ENCODE measurements at regions not wholly inside any gene's neighbourhood (a gene's known extent, or its start where the extent isn't known, plus 50 kb on each side); places are given as distances from the start of the nearest gene placed in this dataset.
"Not testable (repeated sequence)": the region's sequence is repeated elsewhere in the genome, so short reads cannot be mapped to it uniquely, and the experiment has no call there.

DNA sequence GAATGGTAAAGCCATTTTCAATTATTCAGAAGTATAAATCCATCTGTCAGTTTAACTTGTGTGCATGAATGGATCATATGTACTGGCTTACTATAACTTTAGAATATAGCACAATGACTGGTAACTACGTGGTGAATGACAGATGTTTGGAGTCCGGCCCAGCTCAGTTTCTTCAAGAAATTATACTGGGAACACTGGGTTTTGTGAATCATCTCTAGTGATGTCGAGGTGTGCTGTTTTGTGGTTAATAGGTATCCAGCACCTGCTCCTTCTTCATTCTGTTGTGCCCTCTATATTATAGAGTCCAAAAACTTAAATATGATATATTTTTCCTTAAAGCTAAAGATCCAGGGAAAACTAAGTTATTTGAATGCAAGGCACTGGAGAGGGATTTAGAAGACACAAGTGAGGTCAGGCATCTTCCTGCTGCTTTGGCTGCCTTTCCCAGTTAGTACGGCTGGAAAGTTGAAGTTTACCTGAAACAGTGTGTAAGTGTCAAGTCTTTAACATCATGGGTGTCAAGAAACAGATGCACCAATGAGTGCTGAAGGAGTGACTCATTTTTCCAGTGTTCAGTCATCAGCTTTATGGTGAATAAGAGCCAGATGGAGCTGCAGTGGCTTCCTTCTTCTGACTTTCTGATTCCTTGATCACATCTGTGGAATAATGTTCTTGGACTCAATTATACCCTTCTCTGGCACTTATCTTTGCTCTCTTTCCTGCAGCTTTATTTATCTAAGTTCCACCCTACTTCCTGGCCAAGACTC, 1079.5 kb upstream of the CELF4 start:
- DNase-seq, result no peak

DNA sequence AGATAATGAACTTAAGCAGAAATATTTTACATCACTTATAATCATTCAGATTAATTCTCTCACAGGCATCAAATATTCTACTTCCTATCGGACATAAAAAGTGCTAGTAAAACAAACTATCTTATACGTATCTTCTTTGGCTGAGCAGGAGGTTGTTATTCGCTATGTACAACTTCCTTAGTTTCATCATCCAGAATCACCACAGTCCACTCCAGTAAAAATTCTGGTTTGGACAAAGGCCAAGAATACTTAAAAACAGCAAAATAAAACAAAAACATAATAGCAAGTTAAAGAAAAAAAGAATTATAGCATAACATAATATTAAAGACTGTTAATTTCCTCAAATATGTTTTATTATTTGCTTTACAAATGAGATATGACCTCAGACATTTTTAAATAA, 1077.1 kb upstream of the CELF4 start:
- DNase-seq, result no peak

DNA sequence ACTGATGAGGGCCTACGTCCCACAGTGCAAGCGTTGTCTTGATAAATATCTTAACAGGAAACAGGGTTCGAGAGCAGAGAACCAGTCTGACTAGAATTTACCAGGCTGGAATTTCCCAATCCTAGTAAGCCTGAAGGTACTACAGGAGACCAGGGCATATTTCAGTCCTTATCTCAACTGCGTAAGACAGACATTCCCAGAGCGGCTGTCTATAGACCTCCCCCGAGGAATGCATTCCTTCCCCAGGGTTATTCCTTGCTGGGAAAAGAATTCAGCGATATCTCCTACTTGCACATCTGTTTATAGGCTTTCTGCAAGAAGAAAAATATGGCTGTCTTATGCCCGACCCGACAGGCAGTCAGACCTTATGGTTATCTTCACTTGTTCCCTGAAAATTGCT, 1074.1 kb upstream of the CELF4 start:
- not testable (repeated sequence) for DNase-seq

DNA sequence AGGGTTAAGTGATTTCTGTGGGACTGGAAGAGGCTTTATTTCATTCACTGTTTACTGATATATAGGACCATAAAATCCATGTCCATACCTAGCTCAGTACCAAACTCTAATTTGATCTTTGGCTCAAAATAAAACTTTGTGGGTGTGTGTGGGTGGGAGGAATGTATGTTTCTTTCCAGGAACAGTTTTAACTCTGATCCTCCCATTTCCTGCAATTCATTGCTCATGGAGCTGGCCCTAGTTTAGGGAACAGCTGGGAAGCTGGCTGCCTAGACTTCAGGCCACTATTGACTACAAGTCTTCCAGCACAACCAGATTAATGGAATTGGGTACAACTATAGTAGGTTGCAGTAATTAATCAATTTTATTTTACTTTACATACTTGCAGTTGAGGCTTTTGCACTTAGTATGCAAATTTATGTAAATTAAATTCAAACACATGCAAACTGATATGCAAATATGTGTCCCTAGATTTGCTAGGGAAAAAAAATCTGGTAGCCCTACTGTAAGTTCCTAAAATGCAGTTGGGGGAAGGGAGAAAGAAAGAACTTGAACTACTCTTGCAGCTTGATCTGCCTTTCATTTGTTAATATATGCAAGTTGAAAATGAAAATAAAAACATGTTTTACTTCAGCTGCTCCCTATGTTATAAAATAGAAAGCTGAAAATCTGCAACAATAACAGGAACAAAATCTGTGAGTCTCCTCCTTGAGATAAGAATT, 1070.3 kb upstream of the CELF4 start:
- DNase-seq, result no peak

DNA sequence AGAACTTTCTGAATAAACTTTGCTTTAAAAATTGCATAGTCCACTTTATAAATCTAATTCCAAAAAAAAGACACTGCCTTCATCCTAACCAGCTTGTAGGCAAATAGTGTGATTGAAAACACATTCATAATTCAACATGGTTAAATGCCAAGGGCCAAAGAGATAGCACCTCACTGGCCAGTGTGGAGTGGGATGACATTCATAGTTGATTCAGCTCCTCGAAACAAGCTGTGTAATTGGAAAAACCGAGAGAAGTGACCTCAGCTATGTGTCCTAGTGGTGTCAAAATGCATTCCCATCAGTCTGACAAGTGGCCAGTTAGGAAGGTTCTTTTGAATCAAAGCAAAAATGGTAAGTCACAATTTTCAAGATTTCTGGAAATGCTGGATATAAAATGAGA, 1068.5 kb upstream of the CELF4 start:
- no peak for DNase-seq

DNA sequence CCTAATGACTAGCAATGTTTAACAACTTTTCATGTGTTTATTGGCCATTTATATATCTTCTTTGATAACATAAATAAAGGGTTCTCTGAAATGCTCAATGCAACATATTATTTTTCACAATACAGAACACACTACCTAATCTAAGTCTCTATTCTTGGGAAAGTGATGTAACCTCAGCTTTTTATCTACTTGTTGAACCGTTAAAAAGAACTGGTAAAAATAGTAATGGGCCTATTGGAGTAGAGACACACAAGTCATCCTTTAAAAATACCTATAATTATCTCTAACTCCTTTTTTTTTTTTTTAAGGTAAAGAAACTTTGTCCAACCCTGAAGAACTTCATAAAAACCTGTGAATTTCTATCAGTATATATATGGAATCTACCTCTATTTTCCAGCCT, 1067.7 kb upstream of the CELF4 start:
- no peak for DNase-seq

DNA sequence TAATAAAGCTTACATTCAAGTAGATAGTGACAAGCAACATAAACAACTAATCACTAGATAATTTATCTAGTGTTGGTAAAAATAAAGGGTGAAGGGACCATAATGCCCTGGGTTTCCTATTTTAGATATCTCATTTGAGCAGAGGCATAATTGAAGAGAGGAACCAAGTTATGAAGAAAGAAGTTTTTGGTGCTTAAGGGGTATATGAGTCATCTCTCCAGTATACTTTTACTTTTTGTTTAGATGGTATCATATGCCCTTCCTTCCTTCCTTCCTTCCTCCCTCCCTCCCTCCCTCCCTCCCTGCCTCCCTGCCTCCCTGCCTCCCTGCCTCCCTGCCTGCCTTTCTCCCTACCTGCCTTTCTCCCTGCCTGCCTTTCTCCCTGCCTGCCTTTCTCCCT, 1053.5 kb upstream of the CELF4 start:
- DNase-seq, result no peak

DNA sequence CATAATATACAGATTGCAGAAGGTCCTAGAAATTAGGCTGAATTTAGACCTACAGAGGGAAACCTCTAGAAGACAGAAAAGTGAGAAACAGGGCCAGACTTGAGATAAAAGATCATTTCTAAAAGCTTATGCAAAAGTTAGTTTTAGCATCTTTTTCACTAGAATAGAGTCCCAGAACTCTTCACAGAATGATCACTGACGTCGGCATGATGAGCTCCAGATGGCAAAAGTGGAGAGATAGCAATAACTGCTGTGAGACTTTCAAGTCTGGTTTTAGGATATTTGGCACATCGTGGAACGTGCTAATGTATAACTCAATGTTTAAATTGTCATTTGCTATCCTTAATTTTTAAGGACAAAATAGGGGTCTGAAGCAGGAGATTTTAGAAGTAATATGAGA, 1050.7 kb upstream of the CELF4 start:
- DNase-seq, result no peak

DNA sequence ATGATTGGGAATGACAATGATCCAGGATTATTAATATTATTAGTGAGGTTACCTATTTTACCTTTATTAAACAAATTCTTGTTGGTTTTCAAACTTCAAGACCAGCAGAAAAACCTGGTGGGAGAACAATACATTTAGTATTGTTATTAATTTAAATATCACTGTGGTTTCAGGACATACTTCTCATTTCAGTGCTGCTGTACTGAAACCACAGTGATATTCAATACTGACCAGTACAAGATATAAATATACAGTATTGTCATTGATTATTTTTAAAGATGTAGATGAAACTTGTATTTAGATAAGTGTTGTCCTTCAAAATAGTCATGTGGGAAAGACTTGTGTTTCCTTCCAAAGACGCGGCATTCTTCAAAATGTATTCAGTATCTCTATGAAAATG, 1047.3 kb upstream of the CELF4 start:
- no peak for DNase-seq

DNA sequence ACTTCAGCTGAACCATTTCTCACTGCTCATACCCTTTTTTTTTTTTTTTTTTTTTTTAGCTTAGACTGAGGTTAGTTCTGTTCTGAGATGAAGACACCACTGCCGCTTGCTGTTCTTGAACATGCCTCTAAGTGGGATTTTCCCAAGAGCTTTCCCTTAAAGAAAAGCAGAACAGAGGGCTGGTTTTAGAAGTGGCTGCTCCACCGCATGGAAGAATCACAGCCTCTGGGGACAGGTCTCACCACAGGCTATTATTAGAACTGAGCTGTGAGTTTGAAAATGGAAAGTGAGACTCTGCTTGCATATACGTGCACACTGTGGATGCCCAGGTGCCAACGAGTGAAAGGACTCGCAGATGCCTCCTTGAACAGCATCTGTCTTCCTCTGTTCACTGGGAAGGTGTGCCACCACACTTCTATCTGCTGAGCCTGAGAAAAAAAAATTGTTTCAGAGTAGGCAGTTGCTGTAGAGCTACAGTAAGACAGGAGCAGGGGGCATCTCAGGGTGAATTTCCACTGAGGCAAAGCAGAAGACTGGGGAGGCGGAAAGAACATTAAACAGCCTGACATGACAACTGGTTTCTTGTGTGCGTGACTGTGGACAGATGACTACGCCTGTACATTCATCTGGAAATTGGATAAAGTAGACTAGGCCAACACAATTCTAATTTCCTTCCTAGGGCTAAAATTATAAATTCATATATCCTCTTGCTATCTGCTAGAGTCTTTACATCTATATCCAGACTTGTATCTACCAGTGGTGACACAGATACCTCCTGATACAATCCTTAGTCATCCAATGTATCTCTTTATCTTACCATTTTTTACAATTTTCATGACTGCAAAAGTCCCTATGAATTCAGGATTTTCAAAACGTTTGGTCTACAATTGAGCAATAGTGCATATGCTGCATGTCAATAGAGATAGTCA, 1045.7 kb upstream of the CELF4 start:
- DNase-seq, result peak; percentile 0

DNA sequence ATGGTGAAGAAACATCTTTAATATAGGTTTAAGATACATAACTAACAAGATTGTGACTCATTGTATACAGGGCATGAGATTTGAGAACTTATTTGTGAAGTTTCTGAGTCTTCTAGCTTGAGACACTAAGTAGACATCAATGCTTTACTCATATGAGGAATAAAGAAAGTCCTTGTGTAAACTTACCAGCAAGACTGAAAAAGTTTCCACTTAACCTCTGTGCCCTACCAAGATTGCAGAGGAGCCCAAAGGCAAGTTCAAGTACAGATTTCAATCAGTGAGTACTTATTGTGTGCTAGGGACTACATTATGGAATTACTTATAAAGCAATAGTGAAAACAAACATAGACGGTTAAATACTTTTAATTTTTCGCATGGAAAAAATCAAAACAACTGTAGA, 1041.2 kb upstream of the CELF4 start:
- no peak for DNase-seq

DNA sequence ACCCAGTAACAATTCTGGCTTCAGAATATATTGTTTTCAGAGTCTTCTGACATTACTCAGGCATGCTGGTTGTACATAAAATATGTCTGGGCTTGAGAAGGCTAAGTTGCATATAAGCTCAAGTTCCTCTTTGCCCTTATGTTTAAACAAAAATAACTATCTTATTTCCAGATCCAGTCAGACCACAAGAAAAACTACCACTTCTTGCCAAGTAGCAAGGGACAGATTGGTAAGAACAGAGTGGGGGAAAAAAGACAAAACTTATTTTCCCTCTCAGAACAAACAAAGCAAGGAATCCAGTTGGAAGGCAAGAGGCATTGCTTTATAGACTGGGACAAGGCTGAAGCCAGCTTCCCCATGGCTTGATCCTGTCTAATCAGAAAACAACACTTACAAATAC, 1036.7 kb upstream of the CELF4 start:
- no peak for DNase-seq

DNA sequence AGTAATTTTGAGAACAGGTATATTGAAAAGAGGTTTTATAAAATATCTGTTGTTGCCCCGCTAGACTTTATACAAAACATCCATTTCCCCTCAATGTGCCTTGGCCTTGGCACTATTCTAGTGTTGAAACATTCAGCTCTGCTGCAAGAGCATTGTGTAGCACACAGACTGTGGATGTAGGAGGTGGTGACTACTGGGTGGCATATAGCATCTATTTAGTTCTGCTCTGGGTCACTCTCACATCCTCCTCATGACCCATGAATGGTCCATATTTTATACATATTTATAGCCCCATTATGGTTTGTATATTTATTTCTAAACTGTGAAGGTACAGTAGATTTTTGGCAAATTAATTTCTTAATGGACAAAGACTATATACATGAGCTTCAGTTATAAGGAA, 1022.0 kb upstream of the CELF4 start:
- no peak for DNase-seq

DNA sequence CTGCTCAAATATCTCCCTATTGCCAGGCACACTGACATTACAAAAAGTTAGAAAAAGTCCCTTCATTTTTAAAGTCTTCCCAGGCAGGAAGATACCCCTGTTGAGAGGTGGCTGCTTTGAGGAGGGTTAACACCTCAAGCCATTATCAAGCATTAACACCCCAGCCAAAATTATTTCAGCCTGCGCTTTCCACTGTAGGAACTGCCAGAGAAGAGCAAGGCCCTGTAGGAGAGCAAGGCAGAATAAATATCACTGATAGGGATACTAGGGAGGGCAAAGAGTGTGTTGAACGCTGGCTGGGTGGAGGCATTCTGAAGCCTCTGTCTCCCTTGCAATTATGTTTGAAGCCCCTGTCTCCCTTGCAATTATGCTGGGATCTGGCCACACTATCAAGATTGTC, 1020.7 kb upstream of the CELF4 start:
- no peak for DNase-seq

DNA sequence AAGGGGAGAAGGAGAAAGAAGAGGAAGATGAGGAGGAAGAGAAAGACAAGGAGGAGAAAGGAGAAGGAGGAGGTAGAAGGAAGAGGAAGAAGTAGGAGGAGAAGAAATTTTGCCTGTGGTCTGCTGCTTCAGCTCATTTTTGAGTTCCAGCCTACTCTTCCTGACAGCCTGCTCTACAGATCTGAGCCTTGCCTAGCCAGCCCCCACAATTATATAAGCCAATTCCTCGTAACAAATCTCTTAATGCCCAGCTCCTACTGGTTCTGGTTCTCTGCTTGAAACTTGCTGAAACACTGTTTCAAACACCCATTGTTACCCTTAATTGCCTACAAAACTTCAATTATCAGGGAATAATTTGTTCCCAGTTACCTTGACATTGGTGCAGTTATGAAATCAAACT, 1014.2 kb upstream of the CELF4 start:
- no peak for DNase-seq

DNA sequence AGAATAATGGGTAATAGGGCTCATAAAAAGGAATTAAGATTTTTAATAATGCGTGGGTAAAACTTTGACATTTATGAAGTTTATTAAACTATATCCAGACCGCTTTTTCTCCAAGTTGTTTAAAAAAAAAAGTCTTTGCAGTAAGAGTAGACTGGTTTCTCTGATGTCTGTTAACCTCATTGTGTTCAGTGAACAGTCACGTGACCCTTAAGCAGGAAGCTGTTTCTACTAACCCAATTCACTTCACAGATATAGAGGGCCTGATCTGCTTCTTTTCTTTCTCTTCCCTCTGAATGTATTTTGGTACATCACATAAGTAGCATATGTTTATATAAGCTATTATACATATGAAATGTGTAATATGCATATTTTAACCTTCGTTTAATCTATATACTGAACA, 1011.3 kb upstream of the CELF4 start:
- DNase-seq, result no peak

DNA sequence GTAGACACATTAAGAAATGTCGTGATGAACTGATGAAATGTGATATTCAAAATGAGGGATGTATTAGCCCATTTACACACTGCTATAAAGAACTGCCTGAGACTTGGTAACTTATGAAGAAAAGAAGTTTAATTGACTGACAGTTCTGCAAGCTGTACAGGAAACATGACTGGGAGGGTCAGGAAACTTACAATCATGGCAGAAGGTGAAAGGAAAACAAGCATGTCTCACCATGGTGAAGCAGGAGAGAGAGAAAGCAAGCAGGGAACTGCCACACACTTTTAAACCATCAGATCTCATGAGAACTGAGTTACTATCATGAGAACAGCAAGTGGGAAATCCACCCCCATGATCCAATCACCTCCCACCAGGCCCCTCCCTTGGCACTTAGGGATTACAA, 1010.8 kb upstream of the CELF4 start:
- DNase-seq, result no peak

DNA sequence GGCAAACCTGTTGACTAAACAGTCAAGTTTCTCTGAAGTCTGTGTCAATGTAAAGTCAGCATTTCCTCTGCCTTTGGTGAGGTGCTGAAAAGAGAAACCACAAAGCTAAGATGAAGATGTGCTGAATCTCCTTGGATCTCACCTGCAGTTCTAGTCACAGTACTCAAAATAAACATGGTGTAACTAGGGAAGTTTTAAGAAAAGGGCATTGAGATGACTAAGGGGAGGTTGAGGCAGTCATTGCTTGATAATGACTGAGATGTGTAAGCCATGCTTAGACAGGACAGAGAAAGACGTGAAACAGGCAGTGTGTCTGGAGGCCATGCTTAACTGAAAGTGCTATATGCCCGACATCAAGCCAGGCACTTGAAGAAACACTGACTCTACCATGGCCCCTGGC, 1010.0 kb upstream of the CELF4 start:
- no peak for DNase-seq

DNA sequence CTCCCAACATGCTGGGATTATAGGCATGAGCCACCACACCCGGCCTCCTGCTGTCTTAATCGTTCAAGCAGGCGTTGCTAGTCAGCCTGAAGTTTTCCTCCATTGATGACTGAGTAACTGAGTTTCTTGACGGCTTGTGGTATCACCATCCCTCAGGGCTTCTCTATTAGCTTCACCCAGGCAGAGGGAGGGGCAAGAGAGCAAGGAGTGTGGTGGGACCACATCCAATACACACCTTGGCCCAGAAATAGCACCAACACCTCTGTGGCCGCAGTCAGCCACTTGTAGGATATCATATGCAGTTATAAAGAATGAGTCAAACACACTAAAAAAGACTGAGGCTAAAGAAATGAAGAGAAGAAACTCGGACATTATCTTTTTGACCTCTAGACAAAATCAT, 1009.4 kb upstream of the CELF4 start:
- DNase-seq, result no peak

DNA sequence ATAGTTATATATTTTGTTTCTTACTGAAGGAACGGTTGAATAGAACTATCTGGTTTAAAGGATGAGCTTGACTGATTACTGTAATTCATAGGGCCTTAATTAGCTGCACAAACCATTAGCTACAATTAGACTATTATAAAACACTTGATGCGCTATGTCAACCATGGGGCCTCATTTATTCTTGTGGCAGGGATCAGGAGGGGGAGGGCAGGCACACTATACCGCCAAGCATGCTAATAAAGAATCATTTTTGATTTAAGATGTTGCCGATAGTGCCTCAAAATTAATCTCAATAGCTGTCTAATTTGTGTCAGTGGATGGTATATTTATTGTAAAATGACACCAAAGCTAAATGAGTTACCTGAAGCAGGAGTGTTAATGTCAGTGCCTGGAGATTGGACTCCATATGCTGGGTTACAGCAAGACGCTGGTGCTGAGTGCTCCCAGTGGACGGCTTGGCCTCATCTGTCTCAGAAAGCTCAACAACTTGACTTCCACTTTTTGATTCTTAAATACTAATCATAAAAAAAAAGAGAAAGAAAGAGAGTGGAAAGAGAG, 1007.0 kb upstream of the CELF4 start:
- no peak for DNase-seq

DNA sequence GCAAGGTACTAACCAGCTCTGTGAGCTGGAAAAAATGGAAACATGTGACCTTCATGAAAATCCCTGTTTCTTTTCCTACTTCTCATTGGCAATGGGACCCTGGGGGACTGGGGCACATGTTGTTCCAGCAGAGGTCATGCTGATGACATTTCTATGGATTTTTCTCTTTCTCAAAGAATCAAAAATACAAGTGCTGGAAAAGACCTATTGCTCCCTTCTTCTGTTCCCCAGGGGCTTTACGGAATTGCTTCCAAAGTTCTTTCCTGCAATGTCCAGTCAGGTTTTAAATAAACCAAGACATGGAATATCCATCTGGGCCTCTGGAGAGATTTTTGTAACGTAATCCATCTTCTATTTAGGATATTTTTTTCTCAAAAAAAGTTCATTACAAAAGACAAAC, 1006.1 kb upstream of the CELF4 start:
- no peak for DNase-seq

DNA sequence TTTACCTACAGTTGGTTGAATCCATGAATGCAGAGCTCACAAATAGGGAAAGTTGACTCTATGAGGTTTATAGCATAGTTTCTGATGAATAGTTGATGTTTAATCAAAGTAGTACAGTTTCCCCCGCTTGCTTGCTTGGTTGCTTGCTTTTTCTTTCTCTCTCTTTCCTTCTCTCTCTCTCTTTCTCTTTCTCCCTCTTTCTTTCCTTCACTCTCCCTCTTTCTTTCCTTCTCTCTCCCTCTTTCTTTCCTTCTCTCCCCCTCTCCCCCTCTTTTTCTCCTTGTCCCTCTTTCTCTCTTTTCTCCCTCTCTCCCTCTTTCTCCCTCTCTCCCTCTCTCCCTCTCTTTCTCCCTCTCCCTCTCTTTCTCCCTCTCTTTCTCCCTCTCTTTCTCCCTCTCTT, 999.9 kb upstream of the CELF4 start:
- no peak for DNase-seq

DNA sequence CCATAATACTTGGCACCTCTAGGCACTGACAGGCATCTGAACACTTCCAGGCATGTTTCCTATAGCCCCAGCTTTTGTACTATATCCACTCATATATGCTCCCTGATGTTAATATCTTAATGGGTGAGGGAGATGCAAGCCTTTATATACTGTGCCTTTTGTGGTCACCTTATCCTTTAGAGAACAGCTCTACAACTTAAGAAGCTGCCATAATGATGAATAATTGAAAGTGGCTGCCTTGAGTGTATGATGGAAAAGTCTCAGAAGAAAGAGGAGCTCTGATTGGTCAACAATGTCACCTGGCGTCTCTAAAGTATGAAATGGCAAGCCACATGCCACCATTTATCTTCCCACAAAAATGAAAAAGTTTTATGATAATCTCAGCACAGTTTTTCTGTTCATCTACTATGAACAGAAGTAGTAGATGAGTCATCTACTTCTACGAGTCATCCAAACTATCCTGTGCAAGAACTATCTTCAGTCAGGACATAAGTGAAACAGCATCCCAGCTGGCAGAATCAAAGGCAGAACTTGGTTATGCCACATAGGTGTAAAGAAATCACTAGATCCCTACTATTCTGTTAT, 997.9 kb upstream of the CELF4 start:
- DNase-seq, result no peak
